PFSK-1 (cell line): ENCODE measurements at regions not wholly inside any gene's neighbourhood (a gene's known extent, or its start where the extent isn't known, plus 50 kb on each side); places are given as distances from the start of the nearest gene placed in this dataset.

Experiments used
- FOXP2 ChIP-seq: optimal IDR thresholded peaks from 2 replicates; pipeline ENCODE3; 2011; ENCODE audit warnings: borderline replicate concordance, control low read depth, inconsistent platforms; ENCODE audit not compliant: insufficient read depth; ENCODE audit errors: extremely low read length, extremely low read depth
- POLR2AphosphoS5 ChIP-seq: IDR thresholded peaks from 2 replicates; pipeline ENCODE4 v1.6.1; 2012; ENCODE audit warnings: low read depth, mild to moderate bottlenecking, control low read depth, low read length, moderate library complexity
- REST ChIP-seq, 2 experiments: IDR thresholded peaks; 2 replicates each; pipeline versions ENCODE4 v1.6.1 to v1.8.0; 2011 to 2012; ENCODE audit warnings: low read depth in 2 of 2, low read length in 2 of 2, control low read depth in 1 of 2, inconsistent platforms in 1 of 2, mild to moderate bottlenecking in 1 of 2, moderate library complexity in 1 of 2; ENCODE audit not compliant: insufficient read depth in 1 of 2
- SIN3A ChIP-seq: IDR thresholded peaks from 2 replicates; pipeline ENCODE4 v1.6.1; 2012; ENCODE audit warnings: mild to moderate bottlenecking, low read length, moderate library complexity, borderline replicate concordance; ENCODE audit not compliant: insufficient read depth
- TAF1 ChIP-seq: IDR thresholded peaks from 2 replicates; pipeline ENCODE4 v1.6.1; 2012; ENCODE audit warnings: low read length, control low read depth, borderline replicate concordance; ENCODE audit not compliant: insufficient read depth

DNA sequence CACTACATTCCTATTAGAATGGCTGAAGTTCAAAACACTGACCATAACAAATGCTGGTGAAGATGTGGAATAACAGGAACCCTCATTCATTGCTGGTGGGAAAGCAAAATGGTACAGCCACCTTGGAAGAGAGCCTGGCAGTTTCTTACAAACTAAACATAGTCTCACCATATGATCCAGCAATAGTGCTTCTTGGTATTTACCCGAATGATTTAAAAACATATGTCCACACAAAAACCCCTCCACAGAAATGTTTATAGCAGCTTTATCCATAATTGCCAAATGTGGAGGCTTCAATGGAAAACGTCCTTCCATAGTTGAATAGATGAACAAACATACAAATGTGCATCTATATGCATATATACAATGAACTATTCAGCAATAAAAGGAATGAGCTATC is 330.8 kb downstream of the BTBD3 start:
- TF ChIP-seq FOXP2 (no peak), POLR2AphosphoS5 (no peak), REST (IDR thresholded peaks at IDR 0.05; ENCODE audit: insufficient read depth in 1 of 2, low read depth in 2 of 2, low read length in 2 of 2) (no peak), SIN3A (no peak), TAF1 (no peak)

GRCh38 chr20:12252793-12253192 is 335.1 kb downstream of the BTBD3 start:
- TF ChIP-seq REST (IDR thresholded peaks at IDR 0.05; ENCODE audit: insufficient read depth in 1 of 2, low read depth in 2 of 2, low read length in 2 of 2) (no peak), TAF1 (no peak), POLR2AphosphoS5 (no peak), FOXP2 (no peak), SIN3A (no peak)

DNA sequence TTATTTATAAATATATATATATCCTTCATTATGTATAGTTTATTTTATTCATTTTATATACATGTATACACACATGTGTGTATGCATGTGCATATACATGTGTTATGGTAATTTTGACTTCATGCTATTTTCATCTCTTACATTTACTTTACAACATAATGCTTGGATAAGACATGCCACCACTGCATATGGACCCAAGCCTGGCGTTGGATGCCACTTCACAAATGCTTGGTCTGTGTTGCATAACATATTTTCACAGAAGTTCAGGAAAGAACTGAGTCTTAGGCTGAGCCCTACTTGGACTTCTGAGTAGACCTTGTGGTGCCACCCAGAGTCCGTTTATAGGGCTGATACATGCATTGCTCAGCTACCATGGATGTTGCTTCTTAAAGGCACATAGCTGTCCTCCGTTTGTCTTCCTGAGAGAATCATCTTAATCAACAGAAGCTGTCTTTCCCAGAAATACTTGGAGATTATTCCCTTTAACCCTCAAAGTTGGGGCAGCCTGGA is 337.8 kb downstream of the BTBD3 start:
- TF ChIP-seq REST (IDR thresholded peaks at IDR 0.05; ENCODE audit: insufficient read depth in 1 of 2, low read depth in 2 of 2, low read length in 2 of 2), result no peak
- no peak for TF ChIP-seq SIN3A
- TF ChIP-seq FOXP2, result no peak
- no peak for TF ChIP-seq TAF1
- TF ChIP-seq POLR2AphosphoS5, result no peak

DNA sequence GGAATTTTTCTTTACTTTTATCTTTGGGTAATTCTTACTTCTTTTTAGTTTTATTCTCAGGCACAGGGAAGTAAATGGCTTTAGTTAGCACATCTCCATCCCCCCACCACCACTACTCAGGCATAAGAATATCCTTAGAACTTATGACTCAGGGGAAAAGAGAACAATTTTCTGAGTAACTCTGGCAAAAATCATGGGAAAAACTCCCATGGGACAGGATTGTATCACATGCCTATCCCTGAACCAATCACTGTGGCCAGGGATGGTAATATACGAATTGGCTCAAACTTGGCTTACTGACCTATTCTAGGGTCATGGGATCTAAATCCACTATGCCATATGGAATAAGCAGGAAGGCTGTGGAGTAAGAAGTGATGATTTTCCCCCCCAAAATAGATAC is 339.1 kb downstream of the BTBD3 start:
- TF ChIP-seq FOXP2 (no peak), POLR2AphosphoS5 (no peak), SIN3A (no peak), TAF1 (no peak), REST (IDR thresholded peaks at IDR 0.05; ENCODE audit: insufficient read depth in 1 of 2, low read depth in 2 of 2, low read length in 2 of 2) (no peak)

- TF ChIP-seq REST (IDR thresholded peaks at IDR 0.05; ENCODE audit: insufficient read depth in 1 of 2, low read depth in 2 of 2, low read length in 2 of 2), result no peak
- no peak for TF ChIP-seq FOXP2
- TF ChIP-seq TAF1, result no peak
- no peak for TF ChIP-seq SIN3A
- TF ChIP-seq POLR2AphosphoS5, result no peak
These were observed 345.1 kb downstream of the BTBD3 start for GRCh38 chr20:12262747-12263146.
